GM19351 (cell line): ENCODE measurements at regions not wholly inside any gene's neighbourhood (a gene's known extent, or its start where the extent isn't known, plus 50 kb on each side); places are given as distances from the start of the nearest gene placed in this dataset.

Source experiments
- ATAC-seq: cut with Tn5 transposase; IDR thresholded peaks from one replicate; pipeline ENCODE4 v1.9.1; 2021; ENCODE audit warnings: mild to moderate bottlenecking, moderate library complexity; ENCODE audit not compliant: unreplicated experiment

DNA sequence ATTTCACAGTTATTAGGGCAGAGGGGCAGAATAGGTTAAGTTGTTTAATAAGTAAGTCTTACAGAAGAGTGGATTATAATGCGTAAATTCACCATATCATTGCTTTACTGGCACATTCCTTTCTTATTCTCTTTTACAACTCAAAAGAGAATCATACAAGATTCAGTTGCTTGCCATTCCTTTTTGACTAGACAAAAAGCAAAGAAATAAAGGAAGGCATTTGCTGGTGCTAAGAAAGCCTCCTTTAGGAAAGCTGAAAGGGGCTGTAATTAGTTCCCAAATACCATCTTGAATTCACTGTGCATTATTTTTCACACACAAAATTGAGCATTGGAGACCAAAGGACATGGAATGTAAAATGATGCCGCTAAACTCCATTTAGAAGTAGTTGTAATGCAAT is 499.3 kb downstream of the NXPH1 start:
- ATAC-seq, result no peak

- no peak for ATAC-seq
Measured at GRCh38 chr7:8937204-8937603, 503.8 kb downstream of the NXPH1 start.

- no peak for ATAC-seq
Measured at GRCh38 chr7:8938044-8938805, 504.8 kb downstream of the NXPH1 start.

DNA sequence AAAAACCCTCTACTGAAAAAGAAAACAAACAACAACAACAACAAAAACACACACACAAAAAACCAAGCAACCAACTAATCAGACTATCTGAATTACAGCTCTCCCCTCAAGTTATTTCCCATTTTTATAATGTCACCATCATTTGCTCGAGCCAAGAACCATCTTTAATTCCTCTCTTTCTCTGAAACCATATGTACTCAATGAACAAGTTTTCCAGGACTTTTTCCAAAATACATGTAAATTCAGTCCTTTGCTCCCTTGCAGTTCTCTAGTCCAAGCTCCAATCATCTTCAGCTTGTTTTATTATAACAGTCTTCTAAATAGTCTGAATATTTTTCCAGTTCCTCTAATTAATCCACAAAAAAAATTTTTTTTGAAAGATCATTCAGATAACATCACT is 506.0 kb downstream of the NXPH1 start:
- no peak for ATAC-seq

DNA sequence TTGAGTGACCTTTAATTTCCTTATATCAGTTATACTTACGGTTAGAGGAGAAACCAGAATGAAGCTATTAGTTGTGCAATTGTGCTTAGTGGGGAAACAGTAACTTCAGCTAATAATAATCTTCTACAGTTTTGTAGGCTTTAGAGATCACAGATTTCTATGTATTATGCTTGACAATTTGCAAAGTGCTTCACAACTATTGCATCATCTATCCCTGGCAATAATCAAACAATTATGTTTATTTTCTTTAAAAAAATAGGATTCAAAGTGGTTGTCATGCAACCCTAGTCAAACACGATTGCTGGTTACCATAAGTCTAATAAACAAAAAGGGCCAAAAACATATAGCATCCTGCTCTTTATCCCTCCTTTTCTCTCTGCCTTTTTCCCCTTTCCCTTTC is 530.3 kb downstream of the NXPH1 start:
- ATAC-seq, result no peak

- no peak for ATAC-seq
Measured at GRCh38 chr7:8965177-8965576, 531.8 kb downstream of the NXPH1 start.

DNA sequence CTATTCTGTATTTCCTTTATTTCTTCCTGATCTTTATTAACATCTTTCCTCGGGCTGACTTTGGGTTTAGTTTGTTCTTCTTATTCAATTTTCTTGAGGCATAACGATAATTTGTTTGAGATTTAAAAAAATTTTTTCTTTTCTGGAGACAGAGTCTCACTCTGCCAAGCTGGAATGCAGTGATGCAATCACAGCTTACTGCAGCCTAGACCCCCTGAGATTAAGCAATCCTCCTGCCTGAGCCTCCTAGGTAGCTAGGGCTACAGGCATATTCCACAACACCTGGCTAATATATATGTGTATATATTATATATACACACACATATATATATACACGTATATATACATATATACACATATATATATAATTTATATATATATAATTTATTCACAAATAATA is 540.2 kb downstream of the NXPH1 start:
- no peak for ATAC-seq

DNA sequence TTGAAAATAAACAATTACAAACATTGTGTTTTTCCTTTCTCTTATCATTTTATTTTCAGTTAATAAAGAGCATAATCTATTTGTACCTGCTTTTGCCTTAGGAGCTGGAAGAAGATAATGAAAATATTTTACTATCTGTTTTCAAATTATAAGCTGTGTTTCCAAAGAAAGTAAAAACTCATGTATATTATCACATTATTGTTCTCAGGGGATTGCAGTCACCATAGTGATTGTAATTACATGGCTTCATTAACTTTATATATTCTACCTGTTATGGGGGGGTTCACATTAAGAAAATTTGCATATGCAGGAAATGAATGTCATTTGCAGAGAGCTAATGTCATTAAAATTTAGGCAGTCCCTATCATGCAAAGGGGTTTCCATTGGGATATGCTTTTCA is 542.3 kb downstream of the NXPH1 start:
- ATAC-seq, result no peak

DNA sequence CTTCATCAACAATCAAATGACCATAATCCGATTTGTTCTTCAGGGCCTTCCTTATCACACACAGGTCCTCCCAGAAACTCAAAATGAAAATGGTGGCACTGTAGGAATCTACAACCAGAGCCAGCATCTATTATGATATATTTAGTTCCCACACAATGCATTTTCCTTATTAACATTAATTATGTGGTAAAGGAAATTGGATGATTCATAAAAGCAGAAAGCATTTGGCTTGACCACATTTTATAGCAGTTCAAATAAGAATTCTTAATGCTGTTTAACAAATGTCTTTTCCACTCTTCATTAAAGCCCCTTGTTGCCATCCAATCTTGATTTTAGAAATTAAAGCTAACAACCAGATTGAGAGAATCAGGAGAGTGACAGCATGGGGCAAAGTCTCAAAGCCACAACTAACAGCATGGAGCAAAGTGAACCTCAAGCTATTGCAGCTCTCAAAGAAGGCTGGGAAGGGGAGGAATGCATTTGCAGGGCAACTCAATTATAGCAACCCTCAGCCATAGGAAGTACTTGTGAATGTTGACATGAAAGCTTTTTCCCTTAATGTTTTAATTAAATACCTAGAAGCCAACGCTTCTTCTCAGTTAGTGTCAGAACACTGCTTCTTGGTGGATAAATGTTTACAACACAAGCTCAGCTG is 549.1 kb downstream of the NXPH1 start:
- no peak for ATAC-seq

DNA sequence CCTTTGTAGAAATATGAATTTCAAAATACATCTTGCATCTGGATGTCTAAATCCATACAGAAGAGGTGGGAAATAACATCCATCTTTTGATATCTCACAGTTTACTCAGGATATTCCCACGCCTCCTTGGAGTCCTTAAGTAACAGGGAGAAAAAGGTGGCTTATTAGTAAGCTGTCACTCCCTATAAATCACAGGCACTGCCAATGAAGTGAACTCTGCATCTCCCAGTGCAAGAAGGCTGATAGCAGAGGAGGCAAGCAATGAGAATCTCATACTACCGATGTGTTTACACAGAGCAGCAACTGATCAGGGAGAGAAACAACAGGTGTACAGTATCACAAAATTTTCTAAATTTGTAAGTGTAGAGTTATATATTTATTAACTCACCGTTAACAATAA is 551.8 kb downstream of the NXPH1 start:
- no peak for ATAC-seq

DNA sequence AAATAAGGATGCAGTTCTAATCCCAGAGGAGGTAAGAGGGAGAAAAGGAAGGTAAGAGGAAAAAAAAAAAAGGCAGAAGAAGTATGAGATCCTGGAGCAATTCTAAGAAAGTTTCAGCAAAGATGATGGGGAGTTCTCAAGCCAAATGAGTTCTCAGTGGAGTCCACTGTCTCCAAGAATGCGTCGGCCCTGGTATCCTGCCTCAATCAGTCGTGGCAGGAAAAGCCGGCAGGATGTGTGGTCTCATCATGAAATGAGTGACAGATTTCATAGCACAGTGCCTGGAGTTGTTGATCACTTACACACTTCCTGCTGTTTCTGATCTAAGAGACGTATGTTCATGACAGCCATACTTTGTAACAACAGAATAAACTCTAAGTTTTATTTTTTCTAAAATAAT is 554.9 kb downstream of the NXPH1 start:
- no peak for ATAC-seq

DNA sequence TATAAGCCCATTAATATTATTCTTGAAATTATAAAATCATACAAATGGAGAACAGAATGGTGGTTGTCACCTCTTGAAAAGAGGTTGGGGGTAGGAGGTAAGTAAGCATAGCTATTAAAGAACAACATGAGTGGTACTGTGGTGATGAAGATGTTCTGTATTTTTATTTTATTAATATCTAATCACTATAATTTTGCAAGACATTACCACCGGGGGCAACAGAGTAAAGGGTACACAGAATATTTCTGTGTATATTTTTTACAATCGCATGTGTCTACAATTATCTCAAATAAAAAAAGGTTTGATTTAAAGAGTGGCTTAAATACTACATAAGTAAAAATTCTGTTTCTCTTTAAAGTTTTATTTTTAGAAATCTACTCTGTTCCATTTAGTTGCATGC is 557.8 kb downstream of the NXPH1 start:
- no peak for ATAC-seq

DNA sequence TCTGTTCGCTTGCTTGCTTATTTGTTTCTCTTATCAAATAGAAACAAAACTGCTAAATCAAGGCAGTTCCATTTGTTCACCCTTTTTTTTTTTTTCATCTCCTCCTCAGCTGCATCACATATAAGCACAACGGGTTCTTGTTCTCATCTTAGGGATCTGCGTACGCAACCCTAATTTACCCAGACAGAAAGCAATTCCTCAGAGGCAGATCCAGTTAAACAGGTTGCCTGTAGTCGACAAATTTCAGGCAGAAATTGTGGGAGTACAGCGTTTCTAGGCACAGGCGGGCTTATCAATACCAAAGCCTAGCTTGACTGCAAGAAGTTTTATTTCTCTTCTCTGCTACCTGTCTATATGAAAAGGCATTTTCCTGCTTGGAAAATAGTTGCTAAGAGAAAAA is 565.4 kb downstream of the NXPH1 start:
- ATAC-seq, result no peak

DNA sequence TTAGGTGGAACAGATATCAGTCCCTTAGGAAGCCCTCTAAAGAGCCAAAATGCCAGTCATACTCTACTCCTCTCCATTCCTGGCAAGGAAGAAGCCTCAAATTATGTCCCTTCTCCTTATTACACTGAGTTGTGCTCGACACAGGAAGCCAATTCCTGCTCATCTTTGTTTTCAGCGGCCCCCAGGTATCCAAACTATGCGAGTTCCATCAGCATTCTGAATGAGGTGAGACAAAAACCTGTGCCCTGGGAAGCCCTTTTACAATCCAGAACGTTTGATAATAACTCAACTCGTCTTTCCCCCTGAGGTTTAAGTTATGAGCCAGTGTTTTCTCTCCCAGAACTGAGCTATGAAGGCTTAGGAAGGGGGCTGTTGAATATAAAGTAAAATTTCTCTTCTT is 580.5 kb downstream of the NXPH1 start:
- ATAC-seq, result no peak

DNA sequence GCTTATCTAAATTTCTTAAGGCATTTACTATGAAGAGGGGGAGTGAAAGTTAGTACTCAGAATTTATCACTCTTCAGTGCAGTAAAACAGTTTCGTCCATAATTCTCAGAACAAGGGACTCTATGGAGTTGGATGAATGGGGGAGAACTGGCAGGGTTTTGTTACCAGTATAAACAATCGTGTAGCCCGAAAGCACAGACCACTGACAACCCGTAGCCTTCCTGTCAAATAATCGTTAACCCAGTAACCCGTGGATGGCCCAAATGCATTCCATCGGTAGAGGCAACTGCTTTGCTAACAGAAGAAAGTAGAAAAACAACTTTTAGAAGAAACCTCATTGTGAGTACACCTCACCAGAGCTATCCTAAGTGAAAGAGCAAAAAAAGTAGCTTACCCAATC is 583.9 kb downstream of the NXPH1 start:
- ATAC-seq, result no peak

DNA sequence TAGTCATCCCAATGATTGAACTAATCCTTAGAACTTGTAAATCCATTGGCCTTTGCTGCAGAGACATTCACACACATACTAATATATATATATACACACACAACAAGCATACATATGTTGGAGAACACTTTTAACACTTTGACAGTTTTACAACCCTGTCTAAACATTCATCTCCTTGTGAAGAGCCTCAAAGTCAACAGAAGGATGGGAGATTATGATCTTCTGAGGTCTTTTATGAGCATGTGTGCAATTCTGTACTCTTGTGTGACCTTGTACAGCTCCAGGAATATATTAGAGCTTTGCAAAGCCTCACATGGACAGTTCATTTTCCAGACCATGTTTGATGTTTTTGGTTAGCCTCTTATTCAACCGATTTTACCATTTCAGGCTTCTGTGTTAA is 589.0 kb downstream of the NXPH1 start:
- ATAC-seq, result no peak

GRCh38 chr7:9023675-9024294 is 590.4 kb downstream of the NXPH1 start:
- ATAC-seq, result no peak

- ATAC-seq, result no peak
Measured at GRCh38 chr7:9026121-9026520, 592.7 kb downstream of the NXPH1 start.

DNA sequence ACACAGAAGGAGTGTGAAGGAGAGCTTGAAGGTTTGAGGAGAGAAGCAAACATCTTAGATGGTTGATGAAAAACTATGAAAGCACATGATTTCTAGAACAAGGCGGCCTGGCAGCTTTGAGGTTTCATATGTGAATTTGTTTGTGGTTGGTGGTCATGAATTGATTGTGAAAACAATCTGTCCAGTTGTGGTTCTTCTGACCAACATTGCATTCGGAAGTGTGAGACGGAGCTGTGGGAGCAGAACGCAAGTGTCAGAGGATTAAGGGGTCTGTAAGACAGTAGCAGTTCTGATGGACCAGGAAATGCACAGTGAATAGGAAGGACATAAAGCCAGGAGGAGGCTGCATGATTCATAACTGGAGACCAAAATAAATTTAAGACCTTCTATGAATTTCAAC is 594.6 kb downstream of the NXPH1 start:
- ATAC-seq, result no peak

- no peak for ATAC-seq
Measured at GRCh38 chr7:9029681-9030530, 596.5 kb downstream of the NXPH1 start.

DNA sequence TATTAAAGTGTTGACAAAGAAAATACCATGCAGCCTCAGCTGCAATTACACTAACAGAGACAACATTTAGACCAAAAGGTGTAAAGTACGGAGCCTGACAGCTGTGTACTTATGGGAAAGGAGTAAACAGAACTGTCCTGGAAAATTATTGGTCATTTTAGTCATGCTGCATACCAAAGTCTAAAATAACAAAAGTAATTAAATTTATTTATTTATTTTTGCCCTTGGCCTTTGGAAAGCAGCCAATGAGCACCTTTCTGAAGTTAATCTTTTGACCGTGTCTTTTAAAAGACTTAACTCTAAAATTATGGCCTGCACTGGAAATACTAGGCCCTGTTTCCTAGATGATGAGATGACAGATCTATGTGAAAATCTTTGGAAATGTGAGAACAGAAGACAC is 597.6 kb downstream of the NXPH1 start:
- no peak for ATAC-seq
